Keratinocyte (primary cell): ENCODE measurements at regions not wholly inside any gene's neighbourhood (a gene's known extent, or its start where the extent isn't known, plus 50 kb on each side); places are given as distances from the start of the nearest gene placed in this dataset.

Source experiments
- DNase-seq: peaks from one replicate; pipeline ENCODE4 v3.0.0-alpha.2; 2011; ENCODE audit warnings: low read depth, missing footprints, low spot score
- FAIRE-seq: peaks from 2 replicates; lab custom pipeline; 2011; peaks lifted over from hg19 to GRCh38; lab: Jason Lieb, UNC
- H2AFZ ChIP-seq: 2 replicates; pipeline ENCODE4 v1.6.0; 2012; ENCODE audit warnings: low read length, control low read depth, inconsistent platforms; ENCODE audit not compliant: control insufficient read depth
- H3K27ac ChIP-seq: 2 replicates; pipeline ENCODE4 v1.5.1; 2011; ENCODE audit warnings: low read length; ENCODE audit not compliant: control insufficient read depth, insufficient read depth
- H3K27me3 ChIP-seq: 3 replicates; pipeline ENCODE4 v1.6.0; 2011; ENCODE audit warnings: low read length; ENCODE audit not compliant: control insufficient read depth, insufficient read depth; ENCODE audit errors: extremely low read depth
- H3K36me3 ChIP-seq, 2 experiments: 2 replicates in 1 of 2; 3 replicates in 1 of 2; pipeline ENCODE4 v1.5.1; 2011; ENCODE audit warnings: low read length in 2 of 2, mild to moderate bottlenecking in 1 of 2; ENCODE audit not compliant: control insufficient read depth in 2 of 2, insufficient read depth in 2 of 2; ENCODE audit errors: extremely low read depth in 1 of 2
- H3K4me1 ChIP-seq: 3 replicates; pipeline ENCODE4 v1.5.1; 2011; ENCODE audit warnings: low read length; ENCODE audit not compliant: control insufficient read depth, insufficient read depth; ENCODE audit errors: extremely low read depth
- H3K4me2 ChIP-seq: 3 replicates; pipeline ENCODE4 v1.6.0; 2011; ENCODE audit warnings: low read depth, low read length; ENCODE audit not compliant: control insufficient read depth, insufficient read depth; ENCODE audit errors: extremely low read depth
- H3K4me3 ChIP-seq, 3 experiments: fragments of 200-600 bp in 1 of 3; sonication (generic) in 1 of 3; 2 replicates in 2 of 3; 3 replicates in 1 of 3; pipeline ENCODE4 v1.5.1; 2011 to 2016; ENCODE audit warnings: low read length in 3 of 3, mild to moderate bottlenecking in 3 of 3, control low read depth in 2 of 3, inconsistent platforms in 1 of 3, low read depth in 1 of 3, mixed read lengths in 1 of 3, mixed run types in 1 of 3, moderate library complexity in 1 of 3; ENCODE audit not compliant: control insufficient read depth in 2 of 3, insufficient read depth in 2 of 3; ENCODE audit errors: extremely low read depth in 1 of 3
- H3K79me2 ChIP-seq: 2 replicates; pipeline ENCODE4 v1.6.0; 2012; ENCODE audit warnings: low read length; ENCODE audit not compliant: control insufficient read depth, insufficient read depth
- H3K9ac ChIP-seq: 3 replicates; pipeline ENCODE4 v1.6.0; 2011; ENCODE audit warnings: low read length; ENCODE audit not compliant: control insufficient read depth, insufficient read depth; ENCODE audit errors: extremely low read depth
- H3K9me1 ChIP-seq: 3 replicates; pipeline ENCODE4 v1.6.0; 2011; ENCODE audit warnings: low read length; ENCODE audit not compliant: control insufficient read depth, insufficient read depth; ENCODE audit errors: extremely low read depth
- H3K9me3 ChIP-seq: 2 replicates; pipeline ENCODE4 v1.5.1; 2012; ENCODE audit warnings: low read depth, low read length; ENCODE audit not compliant: control insufficient read depth
- H4K20me1 ChIP-seq: 3 replicates; pipeline ENCODE4 v1.6.0; 2011; ENCODE audit warnings: low read length; ENCODE audit not compliant: control insufficient read depth, insufficient read depth; ENCODE audit errors: extremely low read depth
- EZH2 ChIP-seq: IDR thresholded peaks from one replicate; pipeline ENCODE4 v1.6.1; 2012; ENCODE audit warnings: inconsistent platforms, mild to moderate bottlenecking, low read length, moderate library complexity
- dilution Hi-C: fragments of 300-500 bp; cut with MboI; formaldehyde crosslinking; loops from one replicate; pipeline ENCODE4 v1.7.0; 2020; ENCODE audit warnings: low sequenced_read_pairs; ENCODE audit not compliant: extremely low pct_ligation_motif_present
- TF ChIP-seq, protein P1 (sequence below), 3 experiments: IDR thresholded peaks in 1 of 3; conservative IDR thresholded peaks in 1 of 3; optimal IDR thresholded peaks in 1 of 3; 2 replicates in 2 of 3; 3 replicates in 1 of 3; pipeline versions ENCODE3 to v1.5.1; 2011; ENCODE audit warnings: low read length in 3 of 3, mild to moderate bottlenecking in 3 of 3, moderate library complexity in 2 of 3, control low read depth in 1 of 3, inconsistent platforms in 1 of 3; ENCODE audit not compliant: insufficient read depth in 2 of 3; ENCODE audit errors: extremely low read depth in 1 of 3

DNA sequence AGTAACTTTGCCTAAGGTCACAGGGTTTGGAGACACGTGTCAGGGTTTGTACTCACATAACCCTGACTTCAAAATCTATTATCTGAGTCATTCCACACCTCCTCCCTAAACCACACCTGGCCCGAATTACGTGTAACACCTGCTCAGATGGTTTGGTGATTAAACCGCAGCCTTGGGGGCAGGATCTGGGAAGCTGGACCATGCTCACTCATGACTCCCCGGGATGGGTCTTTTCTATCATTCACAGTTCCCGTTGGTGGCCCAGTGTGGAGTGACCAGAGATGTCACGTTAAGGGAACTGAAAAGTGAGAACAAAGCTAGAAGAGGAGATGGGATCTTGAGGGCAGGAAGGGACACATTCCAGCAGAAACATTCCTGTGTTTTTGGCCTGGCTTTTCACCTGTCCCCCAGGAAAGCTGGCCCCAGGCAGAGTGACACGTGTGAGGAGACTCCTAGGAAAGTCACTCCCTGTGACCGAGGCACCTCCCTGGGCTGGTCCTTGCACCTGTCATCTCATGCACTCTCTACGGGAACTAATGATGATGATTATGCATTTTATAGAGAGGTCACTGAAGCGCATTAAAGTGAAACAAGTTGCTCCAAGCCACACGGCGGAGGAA lies 75.4 kb upstream of the POMGNT2 start:
- Histone ChIP-seq H4K20me1 (no peaks in the 10 kb centered on the region), H3K4me2 (peak overlapping the region; percentile 61), H3K4me1 (peaks cover 39% of the 10 kb centered on the region), H3K9me3 (no peaks in the 10 kb centered on the region), H3K36me3 (no peaks in the 10 kb centered on the region), H3K79me2 (no peaks in the 10 kb centered on the region), H3K9ac (peak overlapping the region; percentile 11), H3K27me3 (no peaks in the 10 kb centered on the region), H2AFZ (no peak overlapping the region), H3K9me1 (no peaks in the 10 kb centered on the region), H3K4me3 (peak overlapping the region in 1 of 3 experiments; percentile 34), H3K27ac (peak overlapping the region; percentile 83)
- peak; percentile 98 for FAIRE-seq
- DNase-seq: peak; percentile 89
- dilution Hi-C loops: no loop called here
- TF ChIP-seq, protein P1, sequence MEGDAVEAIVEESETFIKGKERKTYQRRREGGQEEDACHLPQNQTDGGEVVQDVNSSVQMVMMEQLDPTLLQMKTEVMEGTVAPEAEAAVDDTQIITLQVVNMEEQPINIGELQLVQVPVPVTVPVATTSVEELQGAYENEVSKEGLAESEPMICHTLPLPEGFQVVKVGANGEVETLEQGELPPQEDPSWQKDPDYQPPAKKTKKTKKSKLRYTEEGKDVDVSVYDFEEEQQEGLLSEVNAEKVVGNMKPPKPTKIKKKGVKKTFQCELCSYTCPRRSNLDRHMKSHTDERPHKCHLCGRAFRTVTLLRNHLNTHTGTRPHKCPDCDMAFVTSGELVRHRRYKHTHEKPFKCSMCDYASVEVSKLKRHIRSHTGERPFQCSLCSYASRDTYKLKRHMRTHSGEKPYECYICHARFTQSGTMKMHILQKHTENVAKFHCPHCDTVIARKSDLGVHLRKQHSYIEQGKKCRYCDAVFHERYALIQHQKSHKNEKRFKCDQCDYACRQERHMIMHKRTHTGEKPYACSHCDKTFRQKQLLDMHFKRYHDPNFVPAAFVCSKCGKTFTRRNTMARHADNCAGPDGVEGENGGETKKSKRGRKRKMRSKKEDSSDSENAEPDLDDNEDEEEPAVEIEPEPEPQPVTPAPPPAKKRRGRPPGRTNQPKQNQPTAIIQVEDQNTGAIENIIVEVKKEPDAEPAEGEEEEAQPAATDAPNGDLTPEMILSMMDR (optimal IDR thresholded peaks at IDR 0.05 in 1 of 3, IDR thresholded peaks at IDR 0.05 in 1 of 3, conservative IDR thresholded peaks at IDR 0.05 in 1 of 3; ENCODE audit: extremely low read depth in 1 of 3, insufficient read depth in 2 of 3, low read length in 3 of 3): no peak
- TF ChIP-seq EZH2: no peak

DNA sequence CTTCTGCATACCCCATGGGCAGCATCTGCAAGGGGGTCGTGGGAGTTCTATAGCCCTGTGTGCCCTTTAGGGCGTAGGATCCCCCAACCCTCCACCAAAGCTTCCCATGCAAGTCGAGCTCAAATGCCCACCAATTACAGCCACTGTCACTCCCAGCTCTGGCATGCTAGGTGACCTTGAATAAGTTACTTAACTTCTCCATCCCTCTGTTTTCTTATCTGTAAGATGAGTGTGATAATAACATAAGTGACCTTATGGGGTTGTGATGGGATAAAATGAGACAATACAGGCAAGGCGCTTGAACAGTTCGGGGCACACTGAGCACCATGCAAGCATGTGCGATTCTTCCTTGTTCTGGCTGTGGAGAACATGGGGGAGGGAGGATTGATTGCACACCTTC lies 74.8 kb upstream of the POMGNT2 start:
- DNase-seq: no peak
- Histone ChIP-seq H3K36me3 (no peaks in the 10 kb centered on the region), H3K4me2 (peak overlapping the region; percentile 61), H4K20me1 (no peaks in the 10 kb centered on the region), H3K4me3 (no peak overlapping the region), H3K27ac (peak overlapping the region; percentile 83), H3K4me1 (peaks cover 35% of the 10 kb centered on the region), H3K27me3 (no peaks in the 10 kb centered on the region), H3K9me3 (no peaks in the 10 kb centered on the region), H2AFZ (no peak overlapping the region), H3K9ac (peak overlapping the region; percentile 11), H3K79me2 (no peaks in the 10 kb centered on the region), H3K9me1 (no peaks in the 10 kb centered on the region)
- TF ChIP-seq EZH2: no peak
- TF ChIP-seq, protein P1 (optimal IDR thresholded peaks at IDR 0.05 in 1 of 3, IDR thresholded peaks at IDR 0.05 in 1 of 3, conservative IDR thresholded peaks at IDR 0.05 in 1 of 3; ENCODE audit: extremely low read depth in 1 of 3, insufficient read depth in 2 of 3, low read length in 3 of 3): no peak
- dilution Hi-C loops: no loop called here
- FAIRE-seq: no peak
